ENCODE measurements at regions not wholly inside any gene's neighbourhood (a gene's known extent, or its start where the extent isn't known, plus 50 kb on each side); places are given as distances from the start of the nearest gene placed in this dataset.

- H3K9ac ChIP-seq (ENCODE audit: low read depth in 1 of 2, low read length in 2 of 2) = no peak overlapping the region
- H3K9me3 ChIP-seq (ENCODE audit: control insufficient read depth in 4 of 4, low read length in 3 of 4) = peaks cover 5 to 6% (median 6%) of the 10 kb centered on the region in 4 donors
- TF ChIP-seq HNF4G (IDR thresholded peaks at IDR 0.05) = peak; percentile 84
- TF ChIP-seq NR2F2 (IDR thresholded peaks at IDR 0.05) = peak; percentile 94
- TF ChIP-seq HNF4A (conservative IDR thresholded peaks at IDR 0.05) = peak; percentile 94 to 95
- peak in 1 of 2 donors; percentile 9 for TF ChIP-seq RAD21 (IDR thresholded peaks at IDR 0.05)
- peak; percentile 57 for TF ChIP-seq JUND (IDR thresholded peaks at IDR 0.05)
- TF ChIP-seq, protein P1, sequence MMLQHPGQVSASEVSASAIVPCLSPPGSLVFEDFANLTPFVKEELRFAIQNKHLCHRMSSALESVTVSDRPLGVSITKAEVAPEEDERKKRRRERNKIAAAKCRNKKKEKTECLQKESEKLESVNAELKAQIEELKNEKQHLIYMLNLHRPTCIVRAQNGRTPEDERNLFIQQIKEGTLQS (IDR thresholded peaks at IDR 0.05) = no peak
- TF ChIP-seq FOXA2 (IDR thresholded peaks at IDR 0.05) = peak; percentile 40
- TF ChIP-seq YY1 (IDR thresholded peaks at IDR 0.05) = no peak
- TF ChIP-seq FOXA1 (IDR thresholded peaks at IDR 0.05) = no peak
- TF ChIP-seq SP1 (IDR thresholded peaks at IDR 0.05) = peak; percentile 94
- TF ChIP-seq TAF1 (conservative IDR thresholded peaks at IDR 0.05) = no peak
- TF ChIP-seq REST (IDR thresholded peaks at IDR 0.05) = peak; percentile 62
- TF ChIP-seq, protein P2, sequence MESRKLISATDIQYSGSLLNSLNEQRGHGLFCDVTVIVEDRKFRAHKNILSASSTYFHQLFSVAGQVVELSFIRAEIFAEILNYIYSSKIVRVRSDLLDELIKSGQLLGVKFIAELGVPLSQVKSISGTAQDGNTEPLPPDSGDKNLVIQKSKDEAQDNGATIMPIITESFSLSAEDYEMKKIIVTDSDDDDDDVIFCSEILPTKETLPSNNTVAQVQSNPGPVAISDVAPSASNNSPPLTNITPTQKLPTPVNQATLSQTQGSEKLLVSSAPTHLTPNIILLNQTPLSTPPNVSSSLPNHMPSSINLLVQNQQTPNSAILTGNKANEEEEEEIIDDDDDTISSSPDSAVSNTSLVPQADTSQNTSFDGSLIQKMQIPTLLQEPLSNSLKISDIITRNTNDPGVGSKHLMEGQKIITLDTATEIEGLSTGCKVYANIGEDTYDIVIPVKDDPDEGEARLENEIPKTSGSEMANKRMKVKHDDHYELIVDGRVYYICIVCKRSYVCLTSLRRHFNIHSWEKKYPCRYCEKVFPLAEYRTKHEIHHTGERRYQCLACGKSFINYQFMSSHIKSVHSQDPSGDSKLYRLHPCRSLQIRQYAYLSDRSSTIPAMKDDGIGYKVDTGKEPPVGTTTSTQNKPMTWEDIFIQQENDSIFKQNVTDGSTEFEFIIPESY (IDR thresholded peaks at IDR 0.05) = no peak
- TF ChIP-seq EGR1 (IDR thresholded peaks at IDR 0.05; ENCODE audit: low read depth in 2 of 2) = no peak
- TF ChIP-seq, protein P3, sequence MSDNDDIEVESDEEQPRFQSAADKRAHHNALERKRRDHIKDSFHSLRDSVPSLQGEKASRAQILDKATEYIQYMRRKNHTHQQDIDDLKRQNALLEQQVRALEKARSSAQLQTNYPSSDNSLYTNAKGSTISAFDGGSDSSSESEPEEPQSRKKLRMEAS (IDR thresholded peaks at IDR 0.05) = no peak
- peak; percentile 82 to 92 for TF ChIP-seq RXRA (IDR thresholded peaks at IDR 0.05)
- no peak for TF ChIP-seq CTCF (IDR thresholded peaks at IDR 0.05; ENCODE audit: low read depth, low read length, missing input control)
- no peak for TF ChIP-seq GABPA (IDR thresholded peaks at IDR 0.05 in 1 of 2, conservative IDR thresholded peaks at IDR 0.05 in 1 of 2)
- H3K27me3 ChIP-seq (ENCODE audit: control insufficient read depth in 4 of 4, insufficient read depth in 4 of 4, low read length in 3 of 4) = no peaks in the 10 kb centered on the region
- peak; percentile 40 for DNase-seq (ENCODE audit: low spot score)
- H3K36me3 ChIP-seq (ENCODE audit: control insufficient read depth in 4 of 4, insufficient read depth in 3 of 4, low read depth in 1 of 4, low read length in 3 of 4) = no peaks in the 10 kb centered on the region
- H3K4me1 ChIP-seq (ENCODE audit: control insufficient read depth in 4 of 4, insufficient read depth in 4 of 4, low read length in 3 of 4) = peaks cover under 1 to 13% (median 3%) of the 10 kb centered on the region in 4 donors
- H3K4me3 ChIP-seq (ENCODE audit: low read depth in 1 of 3, low read length in 3 of 3) = peak overlapping the region in 1 of 3 donors; percentile 16
- 26% methylated on average over 9 of the region's 9 CpGs for WGBS
- peak overlapping the region; percentile 38 to 62 for H3K27ac ChIP-seq (ENCODE audit: low read depth in 1 of 2, low read length in 2 of 2)
These were observed 566.2 kb upstream of the NRSN1 start for GRCh38 chr6:23559587-23560343.
